MCF 10A (cell line): ENCODE measurements at regions not wholly inside any gene's neighbourhood (a gene's known extent, or its start where the extent isn't known, plus 50 kb on each side); places are given as distances from the start of the nearest gene placed in this dataset.

Source experiments
- BruUV-seq: library from RNA; stranded (reverse); fragments of 400-500 nt; replicated peaks from 2 replicates; lab custom pipeline; 2021; lab: Mats Ljungman, UMichigan
- CTCF ChIA-PET: fragments of 300-600 bp; sonication (Branson Sonifier 250); formaldehyde crosslinking; extraction: SDS; loops from one replicate; lab custom pipeline; 2021; ENCODE audit warnings: antibody characterized with exemption, inconsistent platforms; lab: Yijun Ruan, JAX
- POLR2A ChIA-PET: fragments of 300-600, 350-650 bp; sonication (Branson Sonifier 250); formaldehyde crosslinking; extraction: SDS; loops from one replicate; lab custom pipeline; 2020; ENCODE audit warnings: antibody characterized with exemption, inconsistent platforms; lab: Yijun Ruan, JAX
- DNase-seq: peaks from one replicate; pipeline ENCODE4 v3.0.0-alpha.2; 2018; ENCODE audit not compliant: unreplicated experiment
- H3K27ac Mint-ChIP-seq: one replicate; pipeline ENCODE4 v1.8.0; 2022; ENCODE audit warnings: mild to moderate bottlenecking, low read depth, mixed read lengths; ENCODE audit not compliant: unreplicated experiment
- H3K27me3 Mint-ChIP-seq: one replicate; pipeline ENCODE4 v1.8.0; 2022; ENCODE audit warnings: mixed read lengths; ENCODE audit not compliant: insufficient read depth, unreplicated experiment
- H3K36me3 Mint-ChIP-seq: one replicate; pipeline ENCODE4 v1.8.0; 2022; ENCODE audit warnings: mild to moderate bottlenecking, moderate library complexity, mixed read lengths; ENCODE audit not compliant: insufficient read depth, unreplicated experiment
- H3K4me1 Mint-ChIP-seq: one replicate; pipeline ENCODE4 v1.8.0; 2022; ENCODE audit warnings: mixed read lengths; ENCODE audit not compliant: insufficient read depth, unreplicated experiment
- H3K4me3 Mint-ChIP-seq: one replicate; pipeline ENCODE4 v1.8.0; 2022; ENCODE audit warnings: mild to moderate bottlenecking, moderate library complexity, mixed read lengths; ENCODE audit not compliant: unreplicated experiment
- H3K9me3 Mint-ChIP-seq: one replicate; pipeline ENCODE4 v1.8.0; 2022; ENCODE audit warnings: mixed read lengths; ENCODE audit not compliant: unreplicated experiment
- CTCF ChIP-seq: fragments of 200-600 bp; IDR thresholded peaks from one replicate; pipeline ENCODE4 v1.8.0; 2022; ENCODE audit warnings: antibody characterized with exemption, mild to moderate bottlenecking; ENCODE audit not compliant: unreplicated experiment
- intact Hi-C: fragments of 100-400 bp; cut with micrococcal nuclease; formaldehyde crosslinking; loops from 2 replicates; pipeline ENCODE4 v1.14.1; 2022

GRCh38 chr14:28264306-28264705, 502.3 kb upstream of the FOXG1 start:
- no peaks in the 10 kb centered on the region for H3K27me3 Mint-ChIP-seq
- no peak for DNase-seq
- H3K4me3 Mint-ChIP-seq: no peak overlapping the region
- BruUV-seq: no TSS peak
- intact Hi-C loops: no loop called here
- peaks cover 15% of the 10 kb centered on the region for H3K9me3 Mint-ChIP-seq
- H3K4me1 Mint-ChIP-seq: no peaks in the 10 kb centered on the region
- H3K27ac Mint-ChIP-seq: no peak overlapping the region
- TF ChIP-seq CTCF: no peak
- ChIA-PET POLR2A (no interaction called here), CTCF (no interaction called here)
- H3K36me3 Mint-ChIP-seq: no peaks in the 10 kb centered on the region

GRCh38 chr14:28272270-28272669, 494.3 kb upstream of the FOXG1 start:
- no TSS peak for BruUV-seq
- Mint-ChIP-seq H3K27me3 (no peaks in the 10 kb centered on the region), H3K36me3 (no peaks in the 10 kb centered on the region), H3K27ac (no peak overlapping the region), H3K4me3 (no peak overlapping the region), H3K9me3 (peaks cover 13% of the 10 kb centered on the region), H3K4me1 (no peaks in the 10 kb centered on the region)
- intact Hi-C loops: no loop called here
- CTCF ChIA-PET: interaction anchor here (1.0 kb wide), 1 partner anchor 26 kb away, joined by 3 read pairs; no protein-coding TSS in a partner anchor
- DNase-seq: no peak
- POLR2A ChIA-PET: interaction anchor here (0.6 kb wide), 1 partner anchor 36 kb away, joined by 3 read pairs; no protein-coding TSS in a partner anchor
- TF ChIP-seq CTCF: no peak

DNA sequence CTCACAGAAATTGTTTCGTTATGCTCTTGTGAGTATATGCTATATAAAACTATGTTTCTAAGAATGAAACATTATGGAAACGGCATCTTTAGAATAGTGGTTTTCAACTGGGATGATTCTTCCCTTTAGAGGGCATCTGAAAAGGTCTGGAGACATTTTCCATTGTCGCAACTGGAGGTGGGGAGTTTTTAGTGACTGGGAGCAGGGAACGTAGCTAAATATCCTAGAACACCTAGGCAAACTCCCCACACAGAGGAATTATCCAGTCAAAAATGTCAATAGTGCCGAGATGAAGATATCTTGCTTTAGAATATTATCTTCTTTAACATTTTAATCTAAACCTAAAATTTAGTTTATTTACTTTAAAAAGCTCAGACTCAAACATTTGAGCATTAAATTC, 486.1 kb upstream of the FOXG1 start:
- Mint-ChIP-seq H3K36me3 (no peaks in the 10 kb centered on the region), H3K9me3 (no peaks in the 10 kb centered on the region)
- CTCF ChIA-PET: interaction anchor here (0.6 to 2.0 kb wide), 4 partner anchors 9 to 501 kb away, joined by 3 to 7 read pairs (median 5); no protein-coding TSS in a partner anchor

GRCh38 chr14:28280997-28281598, 485.5 kb upstream of the FOXG1 start:
- DNase-seq: no peak
- no peaks in the 10 kb centered on the region for H3K27me3 Mint-ChIP-seq
- intact Hi-C loops: no loop called here
- H3K9me3 Mint-ChIP-seq: no peaks in the 10 kb centered on the region
- CTCF ChIA-PET: interaction anchor here (0.6 to 2.0 kb wide), 3 partner anchors 14 to 501 kb away, joined by 4 to 7 read pairs (median 6); no protein-coding TSS in a partner anchor
- TF ChIP-seq CTCF: no peak
- BruUV-seq: no TSS peak
- no peak overlapping the region for H3K4me3 Mint-ChIP-seq
- POLR2A ChIA-PET: no interaction called here
- no peaks in the 10 kb centered on the region for H3K36me3 Mint-ChIP-seq
- H3K27ac Mint-ChIP-seq: no peak overlapping the region
- no peaks in the 10 kb centered on the region for H3K4me1 Mint-ChIP-seq

More for the DNA sequence above, 486.1 kb upstream of the FOXG1 start:
- TF ChIP-seq CTCF: no peak
- no peaks in the 10 kb centered on the region for H3K4me1 Mint-ChIP-seq
- POLR2A ChIA-PET: no interaction called here
- DNase-seq: no peak
- no peak overlapping the region for H3K4me3 Mint-ChIP-seq
- intact Hi-C loops: no loop called here
- BruUV-seq: no TSS peak
- no peak overlapping the region for H3K27ac Mint-ChIP-seq
- H3K27me3 Mint-ChIP-seq: no peaks in the 10 kb centered on the region
